Activated CD8-positive, alpha-beta T cell treated with anti-CD3 and anti-CD28 coated beads for 36 hours (primary cell): ENCODE measurements at regions not wholly inside any gene's neighbourhood (a gene's known extent, or its start where the extent isn't known, plus 50 kb on each side); places are given as distances from the start of the nearest gene placed in this dataset.

Experiments
- ATAC-seq: fragments of 200-7000 bp; cut with Tn5 transposase; one replicate; pipeline ENCODE4 v1.10.0; 2021; ENCODE audit warnings: mild to moderate bottlenecking, moderate library complexity
- CTCF ChIA-PET: fragments of 350-600 bp; sonication (Branson Sonifier 250); formaldehyde crosslinking; loops from one replicate; lab custom pipeline; 2021; ENCODE audit warnings: antibody characterized with exemption; lab: Charles Lee
- POLR2A ChIA-PET: fragments of 350-600 bp; sonication (Branson Sonifier 250); formaldehyde crosslinking; loops from one replicate; lab custom pipeline; 2021; ENCODE audit warnings: antibody characterized with exemption; lab: Charles Lee
- DNase-seq: peaks from one replicate; pipeline ENCODE4 v3.0.0-alpha.2; 2020
- H3K27ac Mint-ChIP-seq: one replicate; pipeline ENCODE4 v1.8.0; 2021; ENCODE audit warnings: mild to moderate bottlenecking, mixed read lengths
- H3K27me3 Mint-ChIP-seq: one replicate; pipeline ENCODE4 v1.8.0; 2021; ENCODE audit warnings: mixed read lengths
- H3K36me3 Mint-ChIP-seq: one replicate; pipeline ENCODE4 v1.8.0; 2021; ENCODE audit warnings: low read depth, mixed read lengths
- H3K4me1 Mint-ChIP-seq: one replicate; pipeline ENCODE4 v1.8.0; 2021; ENCODE audit warnings: low read depth, mixed read lengths
- H3K4me3 Mint-ChIP-seq: one replicate; pipeline ENCODE4 v1.8.0; 2021; ENCODE audit warnings: mild to moderate bottlenecking, moderate library complexity, mixed read lengths
- H3K9me3 Mint-ChIP-seq: one replicate; pipeline ENCODE4 v1.8.0; 2021; ENCODE audit warnings: mixed read lengths
- intact Hi-C: fragments of 100-400 bp; cut with micrococcal nuclease; formaldehyde crosslinking; loops from one replicate; pipeline ENCODE4 v1.10.0; 2022
- TF ChIP-seq, protein P1 (sequence below): fragments of 200-600 bp; IDR thresholded peaks from one replicate; pipeline ENCODE4 v1.8.0; 2022; ENCODE audit warnings: antibody characterized with exemption, mild to moderate bottlenecking

DNA sequence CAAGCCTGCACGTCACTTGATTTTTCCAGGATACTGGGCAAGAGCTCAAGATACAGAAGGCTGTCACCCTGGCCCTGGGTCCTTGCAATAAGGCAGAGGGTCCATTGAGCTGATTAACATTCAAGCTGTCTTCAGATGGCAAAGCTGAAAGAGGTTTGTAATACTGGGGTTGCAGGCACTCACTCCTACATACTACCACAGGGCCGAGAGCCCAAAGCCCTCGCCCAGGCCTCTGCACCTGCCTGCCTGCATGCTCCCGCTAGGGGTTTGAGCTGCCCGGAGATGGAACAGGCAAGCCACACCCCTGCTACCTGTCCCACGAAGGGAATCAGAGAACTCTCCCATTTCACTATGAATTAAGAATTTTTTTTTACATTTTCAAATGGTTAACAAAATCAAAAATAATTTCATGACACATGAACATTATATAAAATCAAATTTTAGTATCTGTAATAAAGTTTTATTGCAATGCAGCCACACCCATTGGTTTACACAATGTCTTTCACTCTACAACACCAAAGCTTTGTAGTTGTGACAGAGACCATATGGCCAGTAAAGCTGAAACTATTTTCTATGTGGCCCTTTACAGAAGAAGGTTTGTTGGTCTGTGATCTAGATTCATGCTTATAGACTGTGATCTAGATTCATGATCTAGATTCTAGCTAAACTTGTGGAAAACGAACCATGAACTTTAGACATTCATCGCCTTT lies 530.4 kb upstream of the IGFBP7 start:
- DNase-seq, result no peak
- Mint-ChIP-seq H3K27ac (no peak overlapping the region), H3K36me3 (no peaks in the 10 kb centered on the region), H3K27me3 (no peaks in the 10 kb centered on the region), H3K4me1 (no peaks in the 10 kb centered on the region), H3K9me3 (no peaks in the 10 kb centered on the region), H3K4me3 (no peak overlapping the region)
- ATAC-seq, result no peak
- TF ChIP-seq, protein P1, sequence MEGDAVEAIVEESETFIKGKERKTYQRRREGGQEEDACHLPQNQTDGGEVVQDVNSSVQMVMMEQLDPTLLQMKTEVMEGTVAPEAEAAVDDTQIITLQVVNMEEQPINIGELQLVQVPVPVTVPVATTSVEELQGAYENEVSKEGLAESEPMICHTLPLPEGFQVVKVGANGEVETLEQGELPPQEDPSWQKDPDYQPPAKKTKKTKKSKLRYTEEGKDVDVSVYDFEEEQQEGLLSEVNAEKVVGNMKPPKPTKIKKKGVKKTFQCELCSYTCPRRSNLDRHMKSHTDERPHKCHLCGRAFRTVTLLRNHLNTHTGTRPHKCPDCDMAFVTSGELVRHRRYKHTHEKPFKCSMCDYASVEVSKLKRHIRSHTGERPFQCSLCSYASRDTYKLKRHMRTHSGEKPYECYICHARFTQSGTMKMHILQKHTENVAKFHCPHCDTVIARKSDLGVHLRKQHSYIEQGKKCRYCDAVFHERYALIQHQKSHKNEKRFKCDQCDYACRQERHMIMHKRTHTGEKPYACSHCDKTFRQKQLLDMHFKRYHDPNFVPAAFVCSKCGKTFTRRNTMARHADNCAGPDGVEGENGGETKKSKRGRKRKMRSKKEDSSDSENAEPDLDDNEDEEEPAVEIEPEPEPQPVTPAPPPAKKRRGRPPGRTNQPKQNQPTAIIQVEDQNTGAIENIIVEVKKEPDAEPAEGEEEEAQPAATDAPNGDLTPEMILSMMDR, result no peak
- ChIA-PET CTCF (no interaction called here), POLR2A (no interaction called here)
- intact Hi-C loops, result no loop called here

DNA sequence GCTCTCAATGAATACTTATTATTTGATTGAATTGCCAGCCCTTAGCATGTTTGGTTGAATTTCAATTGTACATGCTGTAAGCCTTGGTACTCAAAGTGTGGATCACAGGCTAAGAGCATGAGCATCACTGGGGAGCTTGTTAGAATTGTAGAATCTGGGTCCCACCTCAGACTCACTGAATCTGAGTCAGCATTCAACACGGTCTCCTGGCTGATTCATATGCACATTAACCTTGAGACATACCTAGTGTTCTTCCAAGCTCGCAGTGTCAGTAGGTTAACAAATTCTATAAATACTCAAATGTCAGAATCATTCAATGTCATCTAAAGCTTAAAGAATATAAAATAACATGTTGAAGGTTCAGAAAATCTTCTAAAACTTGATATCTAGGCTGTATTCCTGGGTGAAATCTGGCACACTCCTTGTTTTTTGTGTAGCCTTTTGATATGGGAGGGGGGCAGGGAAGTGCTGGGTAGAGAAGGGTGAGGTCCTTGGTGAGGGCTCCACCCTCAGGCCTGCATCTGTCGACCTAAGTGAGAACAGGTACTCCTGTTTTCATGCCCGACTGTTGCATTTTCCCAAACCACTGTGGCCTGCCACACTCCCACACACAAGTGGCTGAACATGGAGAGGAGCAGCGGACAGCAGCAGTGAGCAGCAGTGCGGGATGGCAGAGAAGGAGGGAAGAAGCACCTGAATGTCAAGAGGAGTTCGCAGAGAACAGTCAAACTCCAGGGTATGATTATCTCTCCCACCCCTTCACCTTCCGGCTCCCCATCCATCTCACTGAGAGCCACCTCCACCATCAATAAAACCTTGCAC lies 529.6 kb upstream of the IGFBP7 start:
- H3K27ac Mint-ChIP-seq, result no peak overlapping the region
- no peaks in the 10 kb centered on the region for H3K27me3 Mint-ChIP-seq
- intact Hi-C loops, result no loop called here
- no peaks in the 10 kb centered on the region for H3K36me3 Mint-ChIP-seq
- no peaks in the 10 kb centered on the region for H3K4me1 Mint-ChIP-seq
- POLR2A ChIA-PET, result no interaction called here
- no peak overlapping the region for H3K4me3 Mint-ChIP-seq
- DNase-seq (no peak), ATAC-seq (no peak)
- no peaks in the 10 kb centered on the region for H3K9me3 Mint-ChIP-seq
- TF ChIP-seq, protein P1, result no peak
- CTCF ChIA-PET, result no interaction called here

DNA sequence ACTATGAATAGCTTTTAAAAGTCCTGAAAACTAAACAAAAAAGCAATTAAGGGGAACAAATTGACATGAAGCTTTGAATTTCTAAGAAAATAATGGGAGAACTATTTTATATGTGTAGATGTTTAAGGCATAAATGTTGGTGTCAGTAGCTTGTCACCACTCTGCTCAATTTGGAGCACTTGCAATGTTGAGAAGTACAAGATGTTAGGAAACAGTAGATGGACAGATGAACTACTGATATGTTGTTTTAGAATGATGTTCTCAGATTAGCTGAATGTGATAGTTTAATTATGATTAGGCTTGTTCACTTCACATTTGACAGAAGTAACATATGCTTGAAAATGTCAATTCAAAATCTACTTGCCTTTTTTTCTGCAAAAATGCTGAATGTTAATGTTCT lies 525.7 kb upstream of the IGFBP7 start:
- CTCF ChIA-PET, result no interaction called here
- ATAC-seq, result no peak

DNA sequence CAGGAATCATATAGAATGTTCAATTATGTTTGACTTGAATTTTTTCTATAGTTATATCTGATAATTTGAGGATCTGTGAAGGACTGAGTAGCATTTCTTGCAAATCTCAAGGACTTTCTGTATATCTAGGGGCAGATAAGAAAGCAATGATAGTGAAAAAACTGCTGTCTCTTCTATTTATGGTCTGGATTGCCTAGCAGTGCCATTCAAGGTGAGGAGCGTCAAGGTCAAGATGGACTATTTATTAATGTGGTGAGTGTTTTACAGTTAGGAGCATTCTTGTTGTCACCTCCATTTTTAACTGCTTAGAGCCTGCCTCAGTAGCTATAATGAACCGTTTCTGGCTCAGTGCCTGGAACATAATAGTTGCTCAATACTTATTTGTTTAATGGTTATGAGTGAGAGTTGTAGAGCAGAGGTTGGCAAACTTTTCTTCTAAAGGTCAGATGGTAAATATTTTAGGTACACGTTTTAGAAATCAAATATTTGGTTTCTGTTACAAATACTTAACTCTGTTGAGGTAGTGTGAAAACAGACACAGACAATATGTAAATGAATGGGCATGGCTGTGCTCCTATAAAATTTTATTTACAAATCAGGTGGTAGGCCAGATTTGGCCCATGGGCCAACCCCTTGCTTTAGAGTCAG lies 523.2 kb upstream of the IGFBP7 start:
- no peaks in the 10 kb centered on the region for H3K4me1 Mint-ChIP-seq
- POLR2A ChIA-PET, result no interaction called here
- TF ChIP-seq, protein P1, result no peak
- no peak overlapping the region for H3K4me3 Mint-ChIP-seq
- no peak overlapping the region for H3K27ac Mint-ChIP-seq
- intact Hi-C loops, result no loop called here
- CTCF ChIA-PET, result no interaction called here
- H3K9me3 Mint-ChIP-seq, result no peaks in the 10 kb centered on the region
- ATAC-seq (no peak), DNase-seq (no peak)
- H3K36me3 Mint-ChIP-seq, result no peaks in the 10 kb centered on the region
- H3K27me3 Mint-ChIP-seq, result no peaks in the 10 kb centered on the region

More for the DNA sequence above, 525.7 kb upstream of the IGFBP7 start:
- intact Hi-C loops, result no loop called here
- TF ChIP-seq, protein P1, result no peak
- Mint-ChIP-seq H3K36me3 (no peaks in the 10 kb centered on the region), H3K4me3 (no peak overlapping the region), H3K9me3 (no peaks in the 10 kb centered on the region), H3K4me1 (no peaks in the 10 kb centered on the region), H3K27ac (no peak overlapping the region), H3K27me3 (no peaks in the 10 kb centered on the region)
- POLR2A ChIA-PET, result no interaction called here
- DNase-seq, result no peak

DNA sequence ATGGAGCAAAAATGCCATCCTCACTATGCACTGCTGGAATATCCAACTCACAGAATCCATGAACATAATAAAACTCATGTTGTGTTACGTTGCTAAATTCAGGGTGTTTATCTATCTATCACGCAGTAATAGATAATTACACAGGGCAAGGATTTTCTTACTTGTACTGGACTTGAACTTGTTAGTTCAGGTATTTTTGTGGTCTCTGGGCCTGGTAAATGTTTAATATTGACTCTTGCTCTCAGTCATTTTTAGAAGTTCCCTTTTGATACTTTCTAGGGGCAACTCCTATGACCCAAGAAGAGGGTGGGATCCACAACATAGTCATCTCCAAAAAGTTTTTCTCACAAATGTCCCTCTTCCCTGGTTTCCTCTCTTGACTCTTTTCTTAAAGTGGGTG lies 522.4 kb upstream of the IGFBP7 start:
- Mint-ChIP-seq H3K27me3 (no peaks in the 10 kb centered on the region), H3K9me3 (no peaks in the 10 kb centered on the region), H3K36me3 (no peaks in the 10 kb centered on the region), H3K4me3 (no peak overlapping the region), H3K4me1 (no peaks in the 10 kb centered on the region), H3K27ac (no peak overlapping the region)
- CTCF ChIA-PET, result no interaction called here
- TF ChIP-seq, protein P1, result no peak
- POLR2A ChIA-PET, result no interaction called here
- intact Hi-C loops, result no loop called here
- ATAC-seq (no peak), DNase-seq (no peak)
